ENCODE measurements at regions not wholly inside any gene's neighbourhood (a gene's known extent, or its start where the extent isn't known, plus 50 kb on each side); places are given as distances from the start of the nearest gene placed in this dataset.

DNA sequence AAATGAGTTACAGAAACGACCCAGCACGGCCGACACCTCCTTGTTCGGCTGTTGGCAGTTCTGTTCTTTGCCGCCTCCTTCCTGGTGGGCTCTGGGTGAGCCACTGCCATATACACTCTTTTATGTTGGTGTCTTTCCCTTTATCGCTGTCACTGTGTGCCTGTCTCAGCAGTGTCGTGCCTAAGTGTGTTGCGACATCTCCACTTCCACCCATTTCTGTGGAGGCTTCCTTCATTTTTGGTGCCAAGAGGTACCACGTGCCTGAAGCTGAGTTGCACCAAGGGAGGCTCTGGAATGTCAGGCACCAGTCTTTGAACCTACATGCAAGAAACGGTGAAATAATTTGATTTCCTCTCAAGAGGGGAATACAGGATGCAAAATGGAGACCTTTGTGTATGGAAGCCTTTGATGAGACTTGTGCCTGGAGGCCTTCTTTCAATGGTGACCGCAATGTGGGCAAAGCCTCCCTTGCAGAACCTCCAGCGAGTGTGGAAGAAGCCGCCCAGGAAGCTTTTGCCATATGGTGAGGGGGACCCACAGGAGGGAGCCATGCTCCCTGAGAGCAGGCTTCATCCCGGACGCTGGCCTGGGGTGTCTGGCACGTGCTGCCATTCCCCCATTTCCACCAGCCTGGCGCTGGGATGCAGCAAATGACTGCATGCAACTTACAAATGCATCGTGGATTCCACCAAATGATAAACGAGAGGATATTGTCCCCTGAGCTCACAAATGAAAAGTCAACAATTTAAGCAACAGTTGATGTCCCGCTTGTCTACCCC is 136.2 kb downstream of the TEX29 start:
- no peak for DNase-seq

GRCh38 chr13:111458001-111458531 is 137.6 kb downstream of the TEX29 start:
- DNase-seq = no peak

DNA sequence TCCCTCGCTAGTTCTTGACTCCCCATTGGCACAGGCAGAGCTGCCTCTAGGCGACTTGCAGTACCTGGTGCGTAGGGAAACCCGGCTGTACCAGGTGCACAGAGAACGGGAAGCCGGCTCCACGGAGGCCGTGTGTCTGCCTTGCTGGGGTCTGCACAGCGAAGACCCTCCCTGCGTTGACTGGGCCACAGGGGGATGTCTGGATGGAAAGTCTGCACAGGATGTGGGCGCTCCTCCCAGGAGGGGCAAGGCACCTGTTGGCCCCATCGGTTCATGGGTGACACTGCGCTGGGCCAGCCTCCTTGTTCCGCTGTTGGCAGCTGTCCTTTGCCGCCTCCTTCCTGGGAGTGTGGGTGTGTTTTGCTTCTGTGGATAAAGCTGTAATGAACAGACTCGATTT is 138.3 kb downstream of the TEX29 start:
- DNase-seq = no peak

- DNase-seq = no peak
These were observed 139.5 kb downstream of the TEX29 start for GRCh38 chr13:111459803-111460547.

DNA sequence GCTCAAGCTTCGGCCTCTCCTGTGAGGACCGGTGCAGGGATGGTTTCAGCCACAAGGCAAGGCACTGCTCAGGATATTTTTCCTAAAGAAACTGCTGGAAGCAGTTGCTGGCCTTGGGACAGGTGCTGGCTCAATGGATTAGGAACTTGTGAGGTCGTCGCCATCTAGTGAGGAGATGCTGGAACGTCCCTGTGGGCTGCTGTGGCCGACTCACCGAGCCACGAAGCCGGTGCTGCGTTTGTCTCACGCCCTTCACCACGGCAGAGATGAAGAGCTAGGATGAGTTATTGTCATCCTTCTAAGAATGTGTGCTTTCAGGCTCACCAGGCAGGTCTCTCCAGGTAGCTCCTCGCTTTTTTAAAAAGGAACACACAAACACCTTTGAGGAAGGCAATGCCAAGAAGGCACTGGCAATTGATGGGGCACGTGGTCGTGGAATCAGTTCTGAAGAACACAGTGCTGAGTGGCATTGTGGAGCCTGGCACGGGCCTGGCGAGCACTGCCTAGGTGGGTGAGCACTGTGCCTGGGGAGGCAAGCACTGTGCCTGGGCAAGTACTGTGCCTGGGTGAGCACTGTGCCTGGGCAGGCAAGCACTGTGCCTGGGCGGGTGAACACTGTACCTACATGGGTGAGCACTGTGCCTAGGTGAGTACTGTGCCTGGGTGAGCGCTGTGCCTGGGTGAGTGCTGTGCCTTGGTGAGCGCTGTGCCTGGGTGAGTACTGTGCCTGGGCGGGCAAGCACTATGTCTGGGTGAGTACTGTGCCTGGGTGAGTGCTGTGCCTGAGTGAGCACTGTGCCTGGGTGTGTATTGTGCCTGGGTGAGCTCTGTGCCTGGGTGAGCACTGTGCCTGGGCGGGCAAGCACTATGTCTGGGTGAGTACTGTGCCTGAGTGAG is 140.4 kb downstream of the TEX29 start:
- no peak for DNase-seq

GRCh38 chr13:111461445-111462149 is 141.2 kb downstream of the TEX29 start:
- no peak for DNase-seq

DNA sequence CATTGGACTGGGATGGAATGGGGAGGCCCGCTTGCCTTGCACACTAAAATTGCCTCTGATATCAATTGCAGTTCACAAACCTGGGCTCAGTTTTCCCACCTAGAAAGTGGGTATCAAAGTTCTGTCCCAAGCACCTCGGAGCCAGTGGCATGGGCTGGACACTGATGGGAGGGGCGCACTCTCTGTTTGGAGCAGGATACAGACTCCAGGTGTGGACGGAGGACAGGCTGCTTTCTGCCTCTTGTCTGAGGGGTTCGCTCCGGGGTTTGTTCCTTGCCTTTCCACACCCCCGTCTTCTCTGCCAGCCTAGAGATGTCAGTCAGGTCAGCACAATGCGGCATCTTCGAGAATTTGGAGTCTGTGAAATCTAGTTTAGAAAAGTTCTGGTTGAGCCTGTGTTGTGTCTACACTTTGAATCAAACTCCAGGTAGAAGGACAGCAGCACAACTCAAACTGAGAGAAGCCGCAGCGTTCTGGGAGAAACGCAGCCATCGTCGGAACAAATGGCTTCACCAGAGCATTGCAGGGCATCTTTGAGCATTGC is 141.9 kb downstream of the TEX29 start:
- no peak for DNase-seq

- DNase-seq = no peak
These were observed 142.5 kb downstream of the TEX29 start for GRCh38 chr13:111462944-111463343.

- no peak for DNase-seq
These were observed 146.9 kb downstream of the TEX29 start for GRCh38 chr13:111467111-111467890.

DNA sequence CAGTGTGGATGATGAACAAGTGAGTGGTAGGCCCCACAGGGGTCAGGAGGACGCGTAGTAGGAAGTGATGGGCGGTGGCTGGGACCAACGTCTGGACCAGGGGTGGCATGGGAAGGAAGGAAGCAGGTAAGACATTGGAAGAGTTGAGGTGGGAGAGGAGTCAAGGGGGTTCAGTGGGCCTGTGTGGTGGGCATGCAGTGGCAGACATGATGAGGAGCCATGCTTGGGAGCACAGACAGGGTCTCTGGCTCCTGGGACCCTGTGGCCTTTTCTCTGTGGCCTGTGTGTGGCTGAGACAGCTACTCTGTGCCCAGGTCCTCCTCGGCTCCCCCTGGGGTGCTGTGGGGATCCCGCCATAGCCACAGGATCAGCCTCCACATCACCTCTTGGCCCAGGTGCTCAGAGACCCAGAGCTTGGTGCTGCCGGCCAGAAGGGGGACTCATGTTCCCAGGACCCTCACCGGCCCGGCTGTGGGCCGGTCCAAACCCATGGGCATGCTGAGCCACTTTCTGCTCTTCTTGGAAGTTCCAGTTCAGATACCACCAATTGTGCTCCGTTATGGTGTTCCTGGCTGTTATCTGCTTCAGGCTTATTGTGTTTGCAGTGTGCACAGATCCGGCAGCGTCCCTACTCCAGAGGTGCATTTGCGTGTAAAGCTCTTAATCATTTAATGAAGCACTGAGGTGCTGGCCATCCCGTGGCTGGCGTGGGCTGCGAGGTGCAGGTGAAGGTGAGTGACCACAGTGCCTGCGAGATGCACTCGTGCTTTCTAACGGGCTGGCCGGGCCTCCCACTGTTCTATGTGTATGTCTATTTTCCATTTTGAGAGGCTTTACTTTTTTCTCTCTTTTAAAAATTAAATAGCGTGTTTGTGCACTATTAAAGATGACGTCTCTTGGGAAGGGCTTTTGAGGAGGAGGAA is 147.9 kb downstream of the TEX29 start:
- no peak for DNase-seq

DNA sequence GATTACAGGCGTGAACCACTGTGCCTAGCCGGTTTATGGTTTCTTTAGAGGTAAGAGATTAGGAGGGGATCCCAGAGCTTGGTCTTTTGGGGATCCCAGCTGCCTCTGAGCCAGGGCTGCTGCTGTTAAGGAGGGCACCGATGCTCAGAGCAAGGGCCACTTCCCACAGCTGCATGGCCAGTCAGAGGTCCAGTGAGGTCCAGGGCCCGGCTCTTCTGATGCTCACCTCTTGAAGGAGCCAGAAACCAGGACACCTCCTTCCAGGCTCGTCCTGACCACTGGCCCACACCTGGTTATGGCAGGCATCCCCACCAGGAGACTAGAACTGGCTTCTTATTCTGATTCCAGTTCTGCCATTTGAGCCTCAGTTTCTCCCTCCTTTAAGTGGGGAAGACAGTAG is 149.0 kb downstream of the TEX29 start:
- DNase-seq = no peak

DNA sequence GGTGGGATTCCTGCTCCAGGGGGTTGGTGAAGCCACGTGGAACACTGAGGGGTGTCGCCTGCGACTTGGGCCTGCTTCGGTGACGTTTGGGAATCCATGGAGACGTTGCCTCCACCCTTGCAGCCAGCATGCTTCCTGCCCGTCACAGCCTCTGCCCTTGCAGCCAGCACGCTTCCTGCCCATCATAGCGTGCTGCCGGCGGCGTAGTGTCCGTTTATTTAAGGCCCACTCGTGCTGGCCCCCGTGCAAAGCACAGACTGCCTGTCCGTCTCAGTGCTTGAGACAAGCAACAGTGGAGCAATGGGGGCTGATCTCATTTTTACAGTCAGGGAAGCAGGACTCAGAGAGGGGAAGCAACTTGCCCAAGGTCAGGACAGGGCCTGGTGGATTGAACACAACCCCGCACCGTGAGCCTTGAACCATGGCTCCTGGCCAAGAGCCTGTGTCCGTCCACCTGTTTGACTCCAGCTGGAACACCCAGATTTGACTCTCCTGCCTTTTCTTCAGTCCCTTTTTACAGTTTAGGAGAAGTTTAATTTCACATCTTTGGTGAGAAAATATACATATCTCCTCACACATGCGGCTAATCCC is 149.6 kb downstream of the TEX29 start:
- no peak for DNase-seq

DNA sequence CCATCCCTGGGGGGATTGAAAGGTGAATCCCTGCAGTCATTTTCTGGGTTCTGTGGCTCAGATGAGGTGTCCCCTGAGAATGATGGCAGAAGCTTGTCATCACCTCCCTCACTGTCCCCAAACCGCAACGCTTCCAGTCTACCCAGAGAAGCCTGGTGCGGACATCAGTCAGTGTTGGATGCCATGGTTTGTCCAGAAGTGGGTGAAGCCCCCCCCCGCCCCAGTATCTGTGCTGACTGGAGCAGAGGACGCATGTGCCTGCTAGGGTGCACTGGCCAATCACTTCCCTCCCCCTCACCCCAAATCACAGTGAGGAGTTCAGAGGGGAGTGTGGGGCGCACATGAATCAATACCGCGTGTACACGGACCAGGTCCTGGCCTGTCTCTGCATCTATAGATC is 150.5 kb downstream of the TEX29 start:
- no peak for DNase-seq

DNA sequence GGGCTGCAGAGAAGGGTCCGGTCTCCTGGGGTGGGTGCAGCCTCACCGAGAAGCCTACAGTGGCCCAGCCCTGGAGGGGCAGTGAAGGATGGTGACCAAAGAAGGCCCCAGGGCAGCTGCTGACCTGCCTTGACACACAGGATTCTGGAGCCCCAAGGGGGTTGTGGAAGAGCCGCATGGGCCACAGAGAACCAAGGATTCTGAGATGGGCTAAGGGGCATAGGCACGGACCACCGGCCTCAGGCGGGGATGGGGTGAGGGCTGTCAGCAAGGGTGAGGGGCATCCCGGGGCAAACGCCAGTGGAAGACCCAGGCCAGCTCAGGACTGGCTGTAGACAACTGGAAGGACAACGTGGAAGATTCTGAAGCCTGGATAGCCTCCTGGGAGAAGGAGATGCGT is 151.6 kb downstream of the TEX29 start:
- no peak for DNase-seq

DNA sequence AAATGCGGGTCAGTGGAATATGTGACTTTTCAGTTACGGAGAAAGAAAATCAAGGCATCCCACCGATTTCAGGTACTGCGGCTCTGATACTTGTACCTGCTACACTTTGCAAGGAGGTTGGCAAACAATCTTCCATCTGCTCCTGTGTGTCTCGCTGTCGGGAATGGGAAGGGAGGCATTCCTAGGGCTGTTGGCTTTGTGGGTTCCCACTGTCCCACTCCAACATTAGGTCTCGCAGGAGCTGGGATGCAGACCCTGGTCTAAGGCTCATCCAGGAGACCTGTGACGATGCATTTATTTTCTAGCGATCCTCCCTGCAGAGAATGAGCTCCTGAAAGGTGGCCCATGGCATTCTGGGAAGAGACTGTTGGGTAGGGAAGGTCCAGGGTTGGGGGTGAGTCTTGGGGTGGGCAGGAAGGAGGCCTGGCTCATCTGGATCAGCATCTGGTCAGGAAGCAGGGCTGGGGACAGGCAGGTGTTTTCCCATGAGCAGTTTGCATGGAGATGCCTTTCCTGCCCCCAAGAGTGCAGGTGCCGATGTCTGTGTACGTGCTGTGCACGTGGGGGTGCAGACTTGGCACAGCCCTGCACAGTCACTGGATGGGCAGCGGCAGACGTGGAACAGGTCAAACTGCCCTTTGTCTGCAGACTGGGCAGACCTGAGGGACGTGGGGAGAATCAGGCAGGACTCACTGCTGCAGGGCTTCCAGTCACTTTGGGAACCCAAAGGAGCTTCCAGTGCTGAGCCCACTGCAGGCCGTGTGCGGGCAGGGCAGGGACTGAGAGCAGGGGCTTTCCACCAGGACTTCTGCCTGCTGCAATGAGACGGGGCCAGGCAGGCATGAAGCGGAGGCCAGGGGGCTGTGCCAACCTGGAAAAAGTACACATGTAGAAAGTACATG is 152.4 kb downstream of the TEX29 start:
- no peak for DNase-seq

DNA sequence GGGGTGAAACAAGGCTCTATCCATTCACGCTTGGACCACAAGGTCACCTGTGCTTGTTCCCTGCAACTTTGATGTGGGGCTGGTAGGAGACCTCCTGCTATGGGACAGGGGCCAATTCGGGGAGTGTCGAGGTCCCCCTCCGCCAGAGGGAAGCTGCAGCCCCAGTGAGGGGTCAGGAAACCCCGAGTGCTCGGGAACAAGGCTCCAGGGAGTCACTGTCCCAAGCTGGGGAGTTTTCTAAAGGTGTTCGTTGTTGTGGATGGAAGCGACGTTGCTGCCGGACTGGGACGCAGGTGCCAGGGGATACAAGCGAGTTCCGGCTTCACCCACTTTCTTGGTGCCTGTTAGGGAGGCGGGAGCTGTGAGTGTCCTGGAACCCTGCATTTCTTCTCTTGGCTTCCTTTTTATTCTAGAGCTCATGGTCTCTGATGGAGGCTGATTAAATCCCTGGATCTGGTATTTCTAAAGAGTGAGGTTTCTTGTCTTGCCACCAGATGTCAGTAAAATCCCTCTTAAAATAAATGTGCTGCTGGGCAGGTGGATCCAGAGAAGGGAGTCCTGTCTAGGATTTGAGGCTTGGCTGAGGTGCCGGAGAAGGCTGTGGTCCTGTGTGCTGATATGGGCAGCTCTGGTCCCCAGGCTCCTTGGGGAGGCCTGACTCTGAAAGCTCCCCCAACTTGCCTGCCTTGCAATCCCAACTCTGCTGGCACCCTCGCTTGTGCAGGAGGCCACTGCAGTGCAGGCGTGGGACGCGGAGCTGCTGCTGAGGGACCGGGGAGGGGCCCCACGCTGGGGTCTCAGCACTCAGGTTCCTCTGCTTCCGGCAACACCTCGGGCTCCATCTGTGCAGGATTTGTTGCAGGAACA is 153.9 kb downstream of the TEX29 start:
- no peak for DNase-seq

DNA sequence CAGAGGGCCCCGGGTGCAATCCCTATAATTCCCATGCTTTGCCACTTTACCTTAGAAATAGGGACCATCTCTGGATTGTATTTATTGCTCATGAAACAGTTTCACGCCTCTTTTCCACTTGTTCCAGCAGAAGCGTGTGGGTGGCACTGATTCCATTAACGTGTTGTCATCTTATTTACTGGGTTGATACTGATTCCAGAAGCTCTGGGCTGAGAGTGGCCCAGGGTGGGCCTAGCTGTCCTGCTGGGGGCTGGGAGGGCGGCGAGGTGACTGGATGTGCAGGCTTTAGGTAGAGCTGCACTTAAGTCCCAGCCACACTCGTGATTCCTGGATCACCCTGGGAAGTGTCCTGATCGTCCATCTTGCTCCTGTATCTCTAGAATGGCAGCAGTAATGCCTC is 155.0 kb downstream of the TEX29 start:
- no peak for DNase-seq

DNA sequence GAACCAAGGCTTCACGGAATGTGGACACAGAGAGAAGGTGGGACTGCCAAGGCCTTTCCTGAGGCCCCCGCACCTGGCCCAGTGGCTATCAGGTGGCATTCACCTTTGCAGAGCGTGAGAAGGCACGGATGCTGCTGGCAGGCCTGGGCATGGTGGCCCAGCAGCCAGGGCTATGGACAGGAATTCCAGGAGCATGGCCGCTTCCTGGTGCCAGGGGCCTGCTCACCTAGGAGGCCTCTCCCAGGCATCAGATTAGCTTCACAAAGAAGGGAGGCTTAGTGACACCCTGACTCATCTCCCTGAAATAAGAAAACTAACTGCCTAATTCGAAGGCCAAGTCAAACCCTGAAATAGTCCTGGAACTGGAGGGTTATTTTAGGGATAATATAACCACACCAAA is 155.8 kb downstream of the TEX29 start:
- DNase-seq = no peak
